ENCODE measurements at regions not wholly inside any gene's neighbourhood (a gene's known extent, or its start where the extent isn't known, plus 50 kb on each side); places are given as distances from the start of the nearest gene placed in this dataset.

GRCh38 chr4:83171436-83172039 is 57.0 kb upstream of the PLAC8 start:
- no peak for DNase-seq (ENCODE audit: low spot score)

- DNase-seq (ENCODE audit: low spot score): no peak
Measured at GRCh38 chr4:83170952-83171399, 56.4 kb upstream of the PLAC8 start.
